ENCODE measurements at regions not wholly inside any gene's neighbourhood (a gene's known extent, or its start where the extent isn't known, plus 50 kb on each side); places are given as distances from the start of the nearest gene placed in this dataset.
"Not testable (repeated sequence)": the region's sequence is repeated elsewhere in the genome, so short reads cannot be mapped to it uniquely, and the experiment has no call there.

- peaks cover 73% of the 10 kb centered on the region for H3K4me1 Mint-ChIP-seq
- CTCF ChIA-PET, result interaction anchor here (0.7 to 3.6 kb wide), 6 partner anchors 18 to 1220 kb away, joined by 3 to 27 read pairs (median 4); no protein-coding TSS in a partner anchor
- TF ChIP-seq TEAD1 (CRISPR knock-in tag; IDR thresholded peaks at IDR 0.05) (peak; percentile 61; the same call in 1 of the 2 replicates), AFF4 (CRISPR knock-in tag; IDR thresholded peaks at IDR 0.05; ENCODE audit: borderline replicate concordance) (peak; percentile 64; the same call in 1 of the 2 replicates)
- H3K36me3 Mint-ChIP-seq, result peaks cover 51% of the 10 kb centered on the region
- ATAC-seq; DNase-seq (ENCODE audit: low spot score); H3K9me3 Mint-ChIP-seq; H3K27me3 Mint-ChIP-seq (ENCODE audit: low read depth): not testable (repeated sequence)
- POLR2A ChIA-PET, result interaction anchor here (0.8 kb wide), 1 partner anchor 420 kb away, joined by 3 read pairs; the partner anchor contains the start of gene MAFB
- peak overlapping the region; percentile 100 for H3K27ac Mint-ChIP-seq
- H3K4me3 Mint-ChIP-seq, result peak overlapping the region; percentile 90
Measured at GRCh38 chr20:40269274-40269673, 419.8 kb downstream of the MAFB start.

- no peak for DNase-seq (ENCODE audit: low spot score)
- H3K4me1 Mint-ChIP-seq, result peaks cover 75% of the 10 kb centered on the region
- H3K4me3 Mint-ChIP-seq, result peak overlapping the region; percentile 90
- no peaks in the 10 kb centered on the region for H3K9me3 Mint-ChIP-seq
- H3K27me3 Mint-ChIP-seq (ENCODE audit: low read depth), result no peaks in the 10 kb centered on the region
- ChIA-PET CTCF (interaction anchor here (0.7 to 3.6 kb wide), 8 partner anchors 17 to 1220 kb away, joined by 3 to 27 read pairs (median 4); no protein-coding TSS in a partner anchor), POLR2A (interaction anchor here (0.8 kb wide), 1 partner anchor 421 kb away, joined by 3 read pairs; the partner anchor contains the start of gene MAFB)
- H3K27ac Mint-ChIP-seq, result peak overlapping the region; percentile 100
- peaks cover 44% of the 10 kb centered on the region for H3K36me3 Mint-ChIP-seq
- ATAC-seq, result peak; percentile 88
- no peak for TF ChIP-seq JUN (CRISPR knock-in tag; IDR thresholded peaks at IDR 0.05)
- TF ChIP-seq NR2C2 (CRISPR knock-in tag; IDR thresholded peaks at IDR 0.05), result no peak
- no peak for TF ChIP-seq NFATC4 (CRISPR knock-in tag; IDR thresholded peaks at IDR 0.05)
- TF ChIP-seq, protein P1, sequence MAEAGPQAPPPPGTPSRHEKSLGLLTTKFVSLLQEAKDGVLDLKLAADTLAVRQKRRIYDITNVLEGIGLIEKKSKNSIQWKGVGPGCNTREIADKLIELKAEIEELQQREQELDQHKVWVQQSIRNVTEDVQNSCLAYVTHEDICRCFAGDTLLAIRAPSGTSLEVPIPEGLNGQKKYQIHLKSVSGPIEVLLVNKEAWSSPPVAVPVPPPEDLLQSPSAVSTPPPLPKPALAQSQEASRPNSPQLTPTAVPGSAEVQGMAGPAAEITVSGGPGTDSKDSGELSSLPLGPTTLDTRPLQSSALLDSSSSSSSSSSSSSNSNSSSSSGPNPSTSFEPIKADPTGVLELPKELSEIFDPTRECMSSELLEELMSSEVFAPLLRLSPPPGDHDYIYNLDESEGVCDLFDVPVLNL (CRISPR knock-in tag; IDR thresholded peaks at IDR 0.05; ENCODE audit: borderline replicate concordance, low read depth), result no peak
- TF ChIP-seq RORB (CRISPR knock-in tag; IDR thresholded peaks at IDR 0.05), result no peak
- TF ChIP-seq ETV6 (CRISPR knock-in tag; IDR thresholded peaks at IDR 0.05), result no peak
- TF ChIP-seq, protein P2, sequence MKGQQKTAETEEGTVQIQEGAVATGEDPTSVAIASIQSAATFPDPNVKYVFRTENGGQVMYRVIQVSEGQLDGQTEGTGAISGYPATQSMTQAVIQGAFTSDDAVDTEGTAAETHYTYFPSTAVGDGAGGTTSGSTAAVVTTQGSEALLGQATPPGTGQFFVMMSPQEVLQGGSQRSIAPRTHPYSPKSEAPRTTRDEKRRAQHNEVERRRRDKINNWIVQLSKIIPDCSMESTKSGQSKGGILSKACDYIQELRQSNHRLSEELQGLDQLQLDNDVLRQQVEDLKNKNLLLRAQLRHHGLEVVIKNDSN (CRISPR knock-in tag; IDR thresholded peaks at IDR 0.05), result no peak
- TF ChIP-seq, protein P3, sequence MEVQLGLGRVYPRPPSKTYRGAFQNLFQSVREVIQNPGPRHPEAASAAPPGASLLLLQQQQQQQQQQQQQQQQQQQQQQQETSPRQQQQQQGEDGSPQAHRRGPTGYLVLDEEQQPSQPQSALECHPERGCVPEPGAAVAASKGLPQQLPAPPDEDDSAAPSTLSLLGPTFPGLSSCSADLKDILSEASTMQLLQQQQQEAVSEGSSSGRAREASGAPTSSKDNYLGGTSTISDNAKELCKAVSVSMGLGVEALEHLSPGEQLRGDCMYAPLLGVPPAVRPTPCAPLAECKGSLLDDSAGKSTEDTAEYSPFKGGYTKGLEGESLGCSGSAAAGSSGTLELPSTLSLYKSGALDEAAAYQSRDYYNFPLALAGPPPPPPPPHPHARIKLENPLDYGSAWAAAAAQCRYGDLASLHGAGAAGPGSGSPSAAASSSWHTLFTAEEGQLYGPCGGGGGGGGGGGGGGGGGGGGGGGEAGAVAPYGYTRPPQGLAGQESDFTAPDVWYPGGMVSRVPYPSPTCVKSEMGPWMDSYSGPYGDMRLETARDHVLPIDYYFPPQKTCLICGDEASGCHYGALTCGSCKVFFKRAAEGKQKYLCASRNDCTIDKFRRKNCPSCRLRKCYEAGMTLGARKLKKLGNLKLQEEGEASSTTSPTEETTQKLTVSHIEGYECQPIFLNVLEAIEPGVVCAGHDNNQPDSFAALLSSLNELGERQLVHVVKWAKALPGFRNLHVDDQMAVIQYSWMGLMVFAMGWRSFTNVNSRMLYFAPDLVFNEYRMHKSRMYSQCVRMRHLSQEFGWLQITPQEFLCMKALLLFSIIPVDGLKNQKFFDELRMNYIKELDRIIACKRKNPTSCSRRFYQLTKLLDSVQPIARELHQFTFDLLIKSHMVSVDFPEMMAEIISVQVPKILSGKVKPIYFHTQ (CRISPR knock-in tag; IDR thresholded peaks at IDR 0.05), result no peak
- TF ChIP-seq, protein P4, sequence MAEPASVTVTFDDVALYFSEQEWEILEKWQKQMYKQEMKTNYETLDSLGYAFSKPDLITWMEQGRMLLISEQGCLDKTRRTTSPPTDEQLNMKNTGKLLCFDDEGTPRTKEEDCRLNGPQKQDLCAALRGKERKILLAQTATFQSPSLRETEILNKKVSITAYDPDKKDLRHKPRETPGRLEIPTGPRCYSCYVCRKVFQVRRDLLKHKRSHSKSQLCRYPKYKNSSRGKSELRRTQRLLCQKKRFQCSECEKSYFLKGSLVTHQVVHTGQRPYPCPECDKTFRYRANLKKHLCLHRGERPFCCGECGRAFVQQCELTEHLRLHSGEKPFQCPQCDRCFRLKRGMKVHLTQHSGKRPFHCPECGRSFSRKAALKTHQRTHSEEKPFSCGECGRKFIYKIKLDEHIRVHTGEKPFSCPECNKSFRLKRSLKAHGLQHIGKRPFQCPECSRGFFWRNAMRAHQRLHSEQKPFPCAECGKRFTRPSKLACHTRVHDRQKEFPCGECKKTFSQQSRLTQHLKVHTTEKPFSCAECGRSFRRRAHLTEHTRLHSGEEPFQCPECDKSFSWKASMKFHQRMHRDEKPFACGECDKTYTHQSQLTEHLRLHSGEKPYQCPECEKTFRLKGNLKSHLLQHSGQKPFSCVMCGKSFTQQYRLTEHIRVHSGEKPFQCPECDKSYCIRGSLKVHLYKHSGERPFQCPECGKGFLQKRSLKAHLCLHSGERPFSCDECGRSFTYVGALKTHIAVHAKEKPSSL (CRISPR knock-in tag; conservative IDR thresholded peaks at IDR 0.05), result no peak
- TF ChIP-seq, protein P5, sequence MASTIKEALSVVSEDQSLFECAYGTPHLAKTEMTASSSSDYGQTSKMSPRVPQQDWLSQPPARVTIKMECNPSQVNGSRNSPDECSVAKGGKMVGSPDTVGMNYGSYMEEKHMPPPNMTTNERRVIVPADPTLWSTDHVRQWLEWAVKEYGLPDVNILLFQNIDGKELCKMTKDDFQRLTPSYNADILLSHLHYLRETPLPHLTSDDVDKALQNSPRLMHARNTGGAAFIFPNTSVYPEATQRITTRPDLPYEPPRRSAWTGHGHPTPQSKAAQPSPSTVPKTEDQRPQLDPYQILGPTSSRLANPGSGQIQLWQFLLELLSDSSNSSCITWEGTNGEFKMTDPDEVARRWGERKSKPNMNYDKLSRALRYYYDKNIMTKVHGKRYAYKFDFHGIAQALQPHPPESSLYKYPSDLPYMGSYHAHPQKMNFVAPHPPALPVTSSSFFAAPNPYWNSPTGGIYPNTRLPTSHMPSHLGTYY (CRISPR knock-in tag; IDR thresholded peaks at IDR 0.05), result no peak
- TF ChIP-seq, protein P6, sequence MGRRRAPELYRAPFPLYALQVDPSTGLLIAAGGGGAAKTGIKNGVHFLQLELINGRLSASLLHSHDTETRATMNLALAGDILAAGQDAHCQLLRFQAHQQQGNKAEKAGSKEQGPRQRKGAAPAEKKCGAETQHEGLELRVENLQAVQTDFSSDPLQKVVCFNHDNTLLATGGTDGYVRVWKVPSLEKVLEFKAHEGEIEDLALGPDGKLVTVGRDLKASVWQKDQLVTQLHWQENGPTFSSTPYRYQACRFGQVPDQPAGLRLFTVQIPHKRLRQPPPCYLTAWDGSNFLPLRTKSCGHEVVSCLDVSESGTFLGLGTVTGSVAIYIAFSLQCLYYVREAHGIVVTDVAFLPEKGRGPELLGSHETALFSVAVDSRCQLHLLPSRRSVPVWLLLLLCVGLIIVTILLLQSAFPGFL (CRISPR knock-in tag; IDR thresholded peaks at IDR 0.05; ENCODE audit: borderline replicate concordance), result no peak
- no peak for TF ChIP-seq SMAD3 (CRISPR knock-in tag; IDR thresholded peaks at IDR 0.05; ENCODE audit: borderline replicate concordance)
- TF ChIP-seq FOXJ3 (CRISPR knock-in tag; IDR thresholded peaks at IDR 0.05; ENCODE audit: borderline replicate concordance), result no peak
- no peak for TF ChIP-seq ZBTB21 (CRISPR knock-in tag; IDR thresholded peaks at IDR 0.05; ENCODE audit: borderline replicate concordance)
- TF ChIP-seq, protein P7, sequence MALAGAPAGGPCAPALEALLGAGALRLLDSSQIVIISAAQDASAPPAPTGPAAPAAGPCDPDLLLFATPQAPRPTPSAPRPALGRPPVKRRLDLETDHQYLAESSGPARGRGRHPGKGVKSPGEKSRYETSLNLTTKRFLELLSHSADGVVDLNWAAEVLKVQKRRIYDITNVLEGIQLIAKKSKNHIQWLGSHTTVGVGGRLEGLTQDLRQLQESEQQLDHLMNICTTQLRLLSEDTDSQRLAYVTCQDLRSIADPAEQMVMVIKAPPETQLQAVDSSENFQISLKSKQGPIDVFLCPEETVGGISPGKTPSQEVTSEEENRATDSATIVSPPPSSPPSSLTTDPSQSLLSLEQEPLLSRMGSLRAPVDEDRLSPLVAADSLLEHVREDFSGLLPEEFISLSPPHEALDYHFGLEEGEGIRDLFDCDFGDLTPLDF (CRISPR knock-in tag; IDR thresholded peaks at IDR 0.05), result no peak
Measured at GRCh38 chr20:40268321-40269075, 420.5 kb downstream of the MAFB start.

Data from WTC11 (cell line).